PC-3 (cell line): ENCODE measurements at regions not wholly inside any gene's neighbourhood (a gene's known extent, or its start where the extent isn't known, plus 50 kb on each side); places are given as distances from the start of the nearest gene placed in this dataset.

Source experiments
- EZH2 ChIP-seq: fragments of 300-600 bp; sonication (generic); IDR thresholded peaks from one replicate; pipeline ENCODE4 v1.6.1; 2017; ENCODE audit warnings: antibody characterized with exemption, mild to moderate bottlenecking, low read length; ENCODE audit not compliant: unreplicated experiment
- EZH2phosphoT487 ChIP-seq: fragments of 300-600 bp; sonication (generic); IDR thresholded peaks from 2 replicates; pipeline ENCODE4 v1.6.1; 2018; ENCODE audit warnings: mild to moderate bottlenecking, antibody characterized with exemption, low read length, borderline replicate concordance
- TF ChIP-seq, protein P1 (sequence below): fragments of 300-600 bp; sonication (generic); conservative IDR thresholded peaks from 2 replicates; pipeline ENCODE4 v1.5.1; 2017; ENCODE audit warnings: antibody characterized with exemption, low read depth, mild to moderate bottlenecking, low read length

DNA sequence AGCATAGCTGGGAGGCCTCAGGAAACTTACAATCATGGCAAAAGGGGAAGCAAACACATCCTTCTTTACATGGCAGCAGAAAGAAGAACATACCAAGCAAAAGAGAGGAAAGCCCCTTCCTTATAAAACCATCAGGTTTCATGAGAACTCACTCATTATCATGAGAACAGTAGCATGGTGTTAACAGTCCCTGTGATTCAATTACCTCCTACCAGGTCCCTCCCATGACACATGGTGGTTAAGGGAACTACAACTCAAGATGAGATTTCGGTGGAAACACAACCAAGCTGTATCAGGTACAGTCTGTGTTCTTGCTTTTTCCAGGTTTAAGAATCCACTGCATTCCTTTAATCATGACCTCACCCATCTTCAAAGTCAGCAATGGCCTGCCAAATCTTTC, 514.2 kb downstream of the KCTD16 start:
- TF ChIP-seq, protein P1, sequence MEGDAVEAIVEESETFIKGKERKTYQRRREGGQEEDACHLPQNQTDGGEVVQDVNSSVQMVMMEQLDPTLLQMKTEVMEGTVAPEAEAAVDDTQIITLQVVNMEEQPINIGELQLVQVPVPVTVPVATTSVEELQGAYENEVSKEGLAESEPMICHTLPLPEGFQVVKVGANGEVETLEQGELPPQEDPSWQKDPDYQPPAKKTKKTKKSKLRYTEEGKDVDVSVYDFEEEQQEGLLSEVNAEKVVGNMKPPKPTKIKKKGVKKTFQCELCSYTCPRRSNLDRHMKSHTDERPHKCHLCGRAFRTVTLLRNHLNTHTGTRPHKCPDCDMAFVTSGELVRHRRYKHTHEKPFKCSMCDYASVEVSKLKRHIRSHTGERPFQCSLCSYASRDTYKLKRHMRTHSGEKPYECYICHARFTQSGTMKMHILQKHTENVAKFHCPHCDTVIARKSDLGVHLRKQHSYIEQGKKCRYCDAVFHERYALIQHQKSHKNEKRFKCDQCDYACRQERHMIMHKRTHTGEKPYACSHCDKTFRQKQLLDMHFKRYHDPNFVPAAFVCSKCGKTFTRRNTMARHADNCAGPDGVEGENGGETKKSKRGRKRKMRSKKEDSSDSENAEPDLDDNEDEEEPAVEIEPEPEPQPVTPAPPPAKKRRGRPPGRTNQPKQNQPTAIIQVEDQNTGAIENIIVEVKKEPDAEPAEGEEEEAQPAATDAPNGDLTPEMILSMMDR, result no peak
- no peak for TF ChIP-seq EZH2
- TF ChIP-seq EZH2phosphoT487, result no peak
